HUES64 (cell line): ENCODE measurements at regions not wholly inside any gene's neighbourhood (a gene's known extent, or its start where the extent isn't known, plus 50 kb on each side); places are given as distances from the start of the nearest gene placed in this dataset.

Source experiments
- H3K27ac ChIP-seq: 2 replicates; pipeline ENCODE4 v1.7.0; 2013; ENCODE audit warnings: low read depth, low read length, inconsistent platforms
- H3K27me3 ChIP-seq: 2 replicates; pipeline ENCODE4 v1.6.1; 2013; ENCODE audit warnings: mild to moderate bottlenecking, low read length; ENCODE audit not compliant: insufficient read depth
- H3K36me3 ChIP-seq: 2 replicates; pipeline ENCODE4 v1.6.1; 2013; ENCODE audit warnings: mild to moderate bottlenecking, low read length; ENCODE audit not compliant: insufficient read depth
- H3K4me1 ChIP-seq: 2 replicates; pipeline ENCODE4 v1.6.1; 2013; ENCODE audit warnings: mild to moderate bottlenecking, low read length, moderate library complexity; ENCODE audit not compliant: insufficient read depth
- H3K4me3 ChIP-seq: 2 replicates; pipeline ENCODE4 v1.5.1; 2013; ENCODE audit warnings: mild to moderate bottlenecking, low read length, moderate library complexity
- H3K9ac ChIP-seq: 2 replicates; pipeline ENCODE4 v1.6.1; 2013; ENCODE audit warnings: mild to moderate bottlenecking, low read depth, low read length
- H3K9me3 ChIP-seq: 2 replicates; pipeline ENCODE4 v1.6.1; 2013; ENCODE audit warnings: low read depth, low read length; ENCODE audit not compliant: insufficient read depth
- WGBS: fragments of 150-250, 120-280 bp; methylation state at CpG from one replicate; pipeline ENCODE4 v1.1.7; 2013; ENCODE audit warnings: missing lambda C conversion rate; 5-methylcytosine and 5-hydroxymethylcytosine counted together

GRCh38 chr11:11095831-11096723, 238.2 kb upstream of the ZBED5 start:
- 88% methylated on average over 3 of the region's 3 CpGs for WGBS

DNA sequence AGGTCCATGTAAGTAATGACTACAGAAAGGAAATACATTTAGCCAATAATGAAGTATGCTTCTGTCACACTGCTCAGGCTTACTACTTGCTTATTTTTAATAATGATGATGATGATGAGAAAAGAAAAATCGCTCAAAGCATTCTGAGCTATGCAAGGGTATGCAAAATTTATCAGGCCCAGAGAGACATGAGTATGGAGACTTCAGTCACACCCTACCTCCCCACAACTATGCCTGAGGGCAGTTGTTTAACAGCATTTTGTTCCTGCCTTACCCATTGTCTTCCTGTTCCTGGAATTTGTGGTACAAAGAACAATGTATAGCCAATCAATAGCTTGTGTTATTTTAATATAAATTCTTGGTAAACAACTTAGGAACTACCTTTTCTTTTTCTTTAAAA, 232.6 kb upstream of the ZBED5 start:
- Histone ChIP-seq H3K9me3 (peaks cover 23% of the 10 kb centered on the region), H3K36me3 (no peaks in the 10 kb centered on the region), H3K27me3 (no peaks in the 10 kb centered on the region), H3K4me1 (no peaks in the 10 kb centered on the region), H3K9ac (no peak overlapping the region), H3K4me3 (no peak overlapping the region), H3K27ac (no peak overlapping the region)
- WGBS, result 80% methylated on average over 1 of the region's 1 CpG

More at GRCh38 chr11:11095831-11096723, 238.2 kb upstream of the ZBED5 start:
- Histone ChIP-seq H3K27ac (no peak overlapping the region), H3K9ac (no peak overlapping the region), H3K36me3 (no peaks in the 10 kb centered on the region), H3K4me3 (no peak overlapping the region), H3K9me3 (peaks cover 12% of the 10 kb centered on the region), H3K27me3 (no peaks in the 10 kb centered on the region), H3K4me1 (no peaks in the 10 kb centered on the region)

DNA sequence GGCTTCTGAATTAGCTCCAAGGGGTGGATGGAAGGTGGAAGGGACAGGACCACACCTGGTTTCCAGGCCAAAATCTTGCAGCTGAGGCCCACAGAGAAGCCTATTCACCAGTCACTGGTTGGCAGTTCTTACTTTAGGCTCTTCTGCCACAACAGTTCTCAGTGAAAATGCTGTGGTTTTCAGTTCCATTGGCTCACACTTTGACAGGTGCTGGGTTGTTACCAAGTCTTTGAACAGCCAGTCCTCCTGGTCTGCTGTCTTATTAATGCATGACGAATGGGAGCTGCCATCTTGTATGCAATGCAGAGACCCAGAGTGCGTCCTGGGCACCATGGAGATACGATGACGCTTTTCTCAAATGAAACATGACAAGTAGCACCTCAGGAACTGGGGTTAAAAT, 232.0 kb upstream of the ZBED5 start:
- WGBS, result 93% methylated on average over 4 of the region's 4 CpGs
- Histone ChIP-seq H3K36me3 (no peaks in the 10 kb centered on the region), H3K4me1 (peaks cover 5% of the 10 kb centered on the region; the same call in 1 of the 2 replicates), H3K4me3 (no peak overlapping the region), H3K27me3 (no peaks in the 10 kb centered on the region), H3K9me3 (peaks cover 23% of the 10 kb centered on the region), H3K27ac (no peak overlapping the region), H3K9ac (no peak overlapping the region)

DNA sequence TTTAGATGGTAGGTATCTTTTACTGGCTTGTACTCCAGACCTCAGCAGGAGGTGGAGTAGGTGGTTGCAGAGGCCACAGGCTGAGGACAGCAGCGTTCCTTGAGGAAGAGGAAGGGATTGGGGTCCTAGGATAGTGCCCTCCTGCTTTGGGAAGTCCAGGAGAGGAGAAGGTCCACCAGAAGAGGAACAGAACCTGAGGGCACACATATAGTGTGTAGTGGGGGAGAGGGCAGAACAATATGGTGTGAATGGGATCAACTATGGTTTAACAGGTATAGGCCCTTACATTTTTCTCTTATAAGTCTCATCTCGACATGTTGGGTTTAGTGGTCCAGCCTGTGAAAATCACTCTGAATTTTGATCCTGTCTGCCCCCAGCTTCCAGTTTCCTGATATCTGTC, 229.1 kb upstream of the ZBED5 start:
- Histone ChIP-seq H3K9me3 (peaks cover 20% of the 10 kb centered on the region), H3K27ac (no peak overlapping the region), H3K27me3 (no peaks in the 10 kb centered on the region), H3K4me1 (peaks cover 24% of the 10 kb centered on the region), H3K9ac (no peak overlapping the region), H3K36me3 (no peaks in the 10 kb centered on the region), H3K4me3 (no peak overlapping the region)
- WGBS, result 92% methylated on average over 2 of the region's 2 CpGs

GRCh38 chr11:11085580-11085979, 227.7 kb upstream of the ZBED5 start:
- no peaks in the 10 kb centered on the region for H3K36me3 ChIP-seq

DNA sequence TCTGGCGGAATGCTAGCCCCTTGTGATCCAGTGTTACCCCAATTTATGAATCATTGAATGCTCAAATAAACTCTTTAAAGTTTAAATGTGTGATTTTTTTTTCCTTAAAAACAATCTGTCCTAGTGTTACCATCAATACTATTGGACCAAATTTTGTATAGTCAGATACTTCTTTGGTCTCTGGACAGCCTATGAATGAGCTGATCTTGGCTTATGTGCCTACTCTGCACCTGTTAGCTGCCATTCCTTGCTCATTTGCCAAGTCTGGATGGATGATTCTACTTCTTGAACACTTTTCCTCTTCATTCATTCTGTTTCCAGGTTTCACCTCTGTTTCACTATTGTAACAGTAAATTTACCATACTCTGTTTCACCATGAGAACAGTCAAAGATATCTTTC, 226.5 kb upstream of the ZBED5 start:
- H3K36me3 ChIP-seq, result no peaks in the 10 kb centered on the region
- peaks cover 41% of the 10 kb centered on the region for H3K4me1 ChIP-seq
- 86% methylated on average over 1 of the region's 1 CpG for WGBS
- no peaks in the 10 kb centered on the region for H3K27me3 ChIP-seq
- no peak overlapping the region for H3K27ac ChIP-seq
- no peak overlapping the region for H3K4me3 ChIP-seq
- no peaks in the 10 kb centered on the region for H3K9me3 ChIP-seq
- no peak overlapping the region for H3K9ac ChIP-seq

More at GRCh38 chr11:11085580-11085979, 227.7 kb upstream of the ZBED5 start:
- Histone ChIP-seq H3K9ac (no peak overlapping the region), H3K27ac (no peak overlapping the region), H3K9me3 (peaks cover 7% of the 10 kb centered on the region; the same call in 1 of the 2 replicates), H3K27me3 (no peaks in the 10 kb centered on the region), H3K4me1 (peaks cover 38% of the 10 kb centered on the region), H3K4me3 (no peak overlapping the region)

DNA sequence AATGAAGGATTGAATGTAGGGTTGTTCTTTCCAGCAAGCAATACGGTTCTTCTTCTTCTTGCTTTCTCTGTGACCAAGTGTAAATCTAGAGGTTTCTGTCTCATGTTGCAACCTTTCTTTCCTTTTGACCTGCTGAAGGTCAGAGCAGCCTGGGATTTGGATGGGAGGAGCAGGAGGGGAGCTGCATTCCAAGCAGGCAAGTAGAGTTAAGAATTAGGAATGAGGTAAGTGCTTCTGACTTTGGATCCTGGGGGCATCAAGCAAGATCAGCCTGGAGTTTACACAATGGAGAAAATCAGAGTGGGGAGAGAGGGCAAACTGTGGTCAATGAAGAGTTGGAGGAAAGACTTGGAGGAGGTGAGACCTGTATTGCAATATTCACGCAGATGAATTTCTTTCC, 225.6 kb upstream of the ZBED5 start:
- no peaks in the 10 kb centered on the region for H3K36me3 ChIP-seq
- no peaks in the 10 kb centered on the region for H3K9me3 ChIP-seq
- H3K27me3 ChIP-seq, result no peaks in the 10 kb centered on the region
- no peak overlapping the region for H3K4me3 ChIP-seq
- WGBS, result 92% methylated on average over 2 of the region's 2 CpGs
- H3K4me1 ChIP-seq, result peaks cover 41% of the 10 kb centered on the region
- H3K9ac ChIP-seq, result no peak overlapping the region
- no peak overlapping the region for H3K27ac ChIP-seq

DNA sequence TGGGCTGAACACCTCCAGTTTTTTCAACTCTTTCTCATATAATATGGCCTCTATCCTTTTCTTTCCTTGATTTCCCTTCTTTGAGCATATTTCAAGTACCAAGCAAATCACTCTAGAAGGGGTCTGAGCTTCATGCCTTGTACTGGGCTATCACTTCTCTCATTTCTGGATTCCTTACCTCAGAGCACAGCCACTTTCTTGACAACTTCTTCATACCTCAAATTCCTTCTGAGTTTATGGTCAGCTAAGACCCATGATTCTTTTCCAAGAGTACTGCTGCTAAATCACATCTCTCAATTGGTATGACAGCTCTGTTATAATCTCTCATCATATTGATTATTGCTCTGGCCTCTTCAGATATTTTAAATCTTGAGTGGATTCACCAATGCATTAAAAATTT, 224.8 kb upstream of the ZBED5 start:
- H3K27ac ChIP-seq, result no peak overlapping the region
- no peak overlapping the region for H3K9ac ChIP-seq
- H3K27me3 ChIP-seq, result no peaks in the 10 kb centered on the region
- H3K4me1 ChIP-seq, result peaks cover 41% of the 10 kb centered on the region
- H3K4me3 ChIP-seq, result no peak overlapping the region
- H3K36me3 ChIP-seq, result no peaks in the 10 kb centered on the region
- H3K9me3 ChIP-seq, result no peaks in the 10 kb centered on the region

DNA sequence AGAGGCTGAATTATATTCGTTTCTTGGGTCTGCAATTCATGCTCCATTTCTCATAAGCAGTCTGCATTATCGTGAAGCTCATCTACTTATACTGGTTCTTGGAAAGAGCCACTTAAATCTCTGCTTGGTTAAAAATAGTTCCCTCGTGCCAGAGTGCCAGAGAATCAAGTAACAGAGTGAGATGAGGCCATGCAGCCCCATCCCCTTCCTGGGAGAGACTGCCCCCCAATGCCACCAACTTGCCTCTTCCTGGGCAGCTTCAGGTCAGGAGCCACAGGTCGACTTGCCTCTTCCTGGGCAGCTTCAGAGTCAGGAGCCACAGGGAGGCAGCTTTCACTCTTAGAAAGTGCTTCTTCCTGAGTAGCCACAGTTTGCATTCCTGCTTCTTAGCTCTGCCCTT, 223.9 kb upstream of the ZBED5 start:
- Histone ChIP-seq H3K4me3 (no peak overlapping the region), H3K4me1 (peaks cover 41% of the 10 kb centered on the region), H3K27ac (no peak overlapping the region), H3K9me3 (no peaks in the 10 kb centered on the region), H3K27me3 (no peaks in the 10 kb centered on the region), H3K36me3 (no peaks in the 10 kb centered on the region), H3K9ac (no peak overlapping the region)
- 60% methylated on average over 4 of the region's 4 CpGs for WGBS

DNA sequence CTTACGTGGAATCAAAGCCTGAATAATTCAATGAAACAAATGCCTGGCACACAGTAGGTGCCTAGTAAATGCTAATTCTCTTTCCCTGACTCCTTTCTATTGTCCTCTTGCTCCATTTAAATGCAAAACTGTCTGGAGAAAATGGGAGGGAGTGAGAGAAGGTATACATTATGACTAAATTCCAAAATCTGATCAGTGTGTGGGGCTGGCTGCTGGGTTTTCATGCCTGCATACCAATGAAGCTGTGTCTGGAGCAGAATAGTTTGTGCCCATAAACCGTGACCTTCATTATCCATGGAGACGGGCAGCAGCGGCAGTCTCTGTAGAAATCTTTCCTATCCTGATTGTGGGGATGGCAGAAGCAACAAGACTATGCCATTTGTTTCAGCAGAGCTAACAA, 223.4 kb upstream of the ZBED5 start:
- Histone ChIP-seq H3K4me3 (no peak overlapping the region), H3K36me3 (no peaks in the 10 kb centered on the region), H3K9me3 (no peaks in the 10 kb centered on the region), H3K9ac (no peak overlapping the region), H3K4me1 (peaks cover 41% of the 10 kb centered on the region), H3K27ac (peak overlapping the region; percentile 21; the same call in 1 of the 2 replicates), H3K27me3 (no peaks in the 10 kb centered on the region)
- 53% methylated on average over 4 of the region's 4 CpGs for WGBS

DNA sequence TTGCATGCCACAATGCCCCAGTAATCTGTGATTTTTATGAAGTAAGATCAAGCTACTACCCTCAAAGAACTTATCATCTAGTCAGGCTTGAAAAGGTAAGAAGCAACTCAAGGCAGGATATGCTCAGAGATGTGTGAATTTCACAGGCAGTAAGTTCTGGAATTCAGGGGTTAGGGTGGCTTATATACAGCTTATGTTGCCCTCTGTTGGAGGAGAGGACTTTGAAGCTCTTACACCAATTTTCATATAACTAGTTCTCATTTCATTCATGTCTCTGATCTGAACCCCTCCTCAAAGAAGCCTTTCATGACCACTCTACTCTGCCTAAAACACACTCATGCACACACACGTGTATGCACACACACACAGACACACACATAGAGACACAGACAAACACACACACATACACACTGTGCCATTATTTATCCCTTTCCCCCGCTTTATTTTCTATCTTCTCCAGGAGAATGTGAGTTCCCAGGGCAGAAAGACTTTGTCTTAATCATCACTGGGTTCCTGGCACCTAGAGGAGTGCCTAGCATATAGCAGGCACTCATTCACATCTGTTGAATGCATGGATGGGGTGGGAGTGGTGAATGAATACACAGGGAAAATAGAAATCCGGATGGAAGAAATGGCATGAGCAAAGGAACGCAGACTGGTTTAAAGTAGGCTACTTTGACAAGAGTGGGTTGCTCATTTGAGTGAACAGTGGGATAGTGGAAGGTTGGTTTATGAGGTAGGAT, 220.7 kb upstream of the ZBED5 start:
- H3K36me3 ChIP-seq, result no peaks in the 10 kb centered on the region
- no peak overlapping the region for H3K4me3 ChIP-seq
- 91% methylated on average over 4 of the region's 4 CpGs for WGBS
- H3K4me1 ChIP-seq, result peaks cover 26% of the 10 kb centered on the region
- H3K9ac ChIP-seq, result no peak overlapping the region
- no peak overlapping the region for H3K27ac ChIP-seq
- H3K9me3 ChIP-seq, result no peaks in the 10 kb centered on the region
- H3K27me3 ChIP-seq, result no peaks in the 10 kb centered on the region
